ENCODE measurements at regions not wholly inside any gene's neighbourhood (a gene's known extent, or its start where the extent isn't known, plus 50 kb on each side); places are given as distances from the start of the nearest gene placed in this dataset.

DNA sequence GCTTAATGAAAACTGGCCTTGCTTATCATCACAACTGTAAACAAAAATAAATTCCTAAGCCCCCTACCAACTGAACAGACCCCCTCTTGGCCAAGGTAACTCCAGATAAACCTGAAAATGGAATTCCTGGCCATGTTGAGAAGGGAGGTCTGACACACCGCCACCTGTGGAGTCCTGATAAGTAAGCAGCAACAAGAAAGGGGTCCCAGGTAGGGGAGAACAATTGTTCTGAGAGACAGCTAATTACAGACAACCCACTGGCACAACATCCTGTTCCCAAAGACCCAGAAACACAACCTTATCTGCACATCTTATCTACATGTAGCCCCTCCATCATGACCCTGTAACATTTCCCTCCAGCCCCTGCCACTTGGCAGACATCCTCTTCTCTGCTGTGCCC, 91.2 kb upstream of the TNR start:
- WGBS, 2 experiments (ENCODE audit: extremely low coverage in 1 of 2, insufficient coverage in 1 of 2, insufficient read length in 1 of 2, insufficient replicate concordance in 2 of 2, low coverage in 1 of 2, low lambda C conversion rate in 2 of 2, missing lambda C conversion rate in 1 of 2): 95% methylated on average over 1 of the region's 1 CpG; no CpG with 5 or more reads in 1 of the 2 experiments
- H2AFZ ChIP-seq (ENCODE audit: low read length): no peak overlapping the region
- H3K36me3 ChIP-seq (ENCODE audit: control insufficient read depth in 2 of 4, insufficient read depth in 4 of 4, low read length in 3 of 4): no peaks in the 10 kb centered on the region
- H2BK15ac ChIP-seq (ENCODE audit: low read length): no peak overlapping the region; the same call in 1 of the 2 replicates
- DNase-seq (ENCODE audit: low read depth in 1 of 2, low spot score in 2 of 2) (no peak), FAIRE-seq (no peak)
- H3K23ac ChIP-seq (ENCODE audit: insufficient read length): no peak overlapping the region
- no peak for TF ChIP-seq TAF7 (optimal IDR thresholded peaks at IDR 0.05; ENCODE audit: borderline replicate concordance, low read depth, low read length)
- H3K4ac ChIP-seq (replicated peaks; ENCODE audit: insufficient read length, low read depth, low read length): no peak overlapping the region
- H3K9me3 ChIP-seq (ENCODE audit: insufficient read depth in 2 of 2, low read depth in 1 of 2, low read length in 1 of 2): no peaks in the 10 kb centered on the region
- H3K4me1 ChIP-seq (replicated peaks in 1 of 4; ENCODE audit: control insufficient read depth in 3 of 4, insufficient read depth in 4 of 4, low read length in 3 of 4): peaks cover 0 to 16% (median under 1%) of the 10 kb centered on the region in 4 experiments; a peak in 5 of 7 replicates
- no peak overlapping the region; a peak in 1 of 7 replicates for H3K9ac ChIP-seq (replicated peaks in 1 of 4; ENCODE audit: extremely low read depth in 1 of 4, low read depth in 3 of 4, low read length in 3 of 4)
- H2AK5ac ChIP-seq (ENCODE audit: low read depth, low read length): no peak overlapping the region
- no peak overlapping the region for H2BK12ac ChIP-seq (ENCODE audit: low read depth, low read length)
- H3K27ac ChIP-seq (ENCODE audit: low read depth, low read length): no peak overlapping the region
- H4K5ac ChIP-seq (ENCODE audit: insufficient read length, low read depth, low read length): no peak overlapping the region
- no peak overlapping the region for H3K4me3 ChIP-seq (ENCODE audit: extremely low read depth in 1 of 4, insufficient read depth in 2 of 4, low read depth in 3 of 4, low read length in 4 of 4)
- ChIA-PET POLR2A (ENCODE audit: partially characterized antibody) (interaction anchor here (0.9 to 1.7 kb wide), 3 partner anchors 16 to 31 kb away, joined by 3 to 6 read pairs (median 3); no protein-coding TSS in a partner anchor), CTCF (ENCODE audit: partially characterized antibody) (interaction anchor here (0.8 to 2.6 kb wide), 4 partner anchors 9 to 77 kb away, joined by 3 to 11 read pairs (median 6); no protein-coding TSS in a partner anchor)
- H3K4me2 ChIP-seq (ENCODE audit: insufficient read depth in 1 of 2, low read depth in 2 of 2, low read length in 2 of 2): peak overlapping the region in 1 of 2 experiments; percentile 3; a peak in 1 of 4 replicates
- H2BK120ac ChIP-seq (replicated peaks; ENCODE audit: low read depth, low read length): no peak overlapping the region
- no peaks in the 10 kb centered on the region for H3K23me2 ChIP-seq (ENCODE audit: low read depth, low read length)
- no peak overlapping the region for H2BK5ac ChIP-seq (ENCODE audit: low read depth, low read length)
- no peak overlapping the region for H3K18ac ChIP-seq (ENCODE audit: extremely low read depth, low read length)
- no peaks in the 10 kb centered on the region for H3K79me2 ChIP-seq (ENCODE audit: control insufficient read depth in 1 of 2, insufficient read depth in 2 of 2, low read length in 2 of 2)
- H3K56ac ChIP-seq (replicated peaks; ENCODE audit: insufficient read length, low read depth, low read length): no peak overlapping the region
- no peak overlapping the region for H3K14ac ChIP-seq (ENCODE audit: insufficient read length)
- no peaks in the 10 kb centered on the region for H3K79me1 ChIP-seq (ENCODE audit: low read depth, low read length)
- H2BK20ac ChIP-seq (ENCODE audit: low read length): no peak overlapping the region
- no peak overlapping the region for H4K91ac ChIP-seq (replicated peaks; ENCODE audit: insufficient read length, low read length)
- H4K20me1 ChIP-seq (replicated peaks in 1 of 2; ENCODE audit: control insufficient read depth in 1 of 2, insufficient read depth in 2 of 2, low read length in 2 of 2): no peaks in the 10 kb centered on the region
- no peaks in the 10 kb centered on the region for H3K27me3 ChIP-seq (replicated peaks in 1 of 4; ENCODE audit: control insufficient read depth in 3 of 4, extremely low read depth in 1 of 4, insufficient read depth in 3 of 4, low read length in 3 of 4)
- no peak overlapping the region for H4K8ac ChIP-seq (ENCODE audit: extremely low read depth, insufficient read depth, low read length)
